KMS-11 (cell line): ENCODE measurements at regions not wholly inside any gene's neighbourhood (a gene's known extent, or its start where the extent isn't known, plus 50 kb on each side); places are given as distances from the start of the nearest gene placed in this dataset.

Experiments used
- H2AFZ ChIP-seq: fragments of 200-600 bp; sonication (generic); 2 replicates; pipeline ENCODE4 v1.6.1; 2016; ENCODE audit warnings: antibody characterized with exemption, mixed run types, low read depth
- H3K27ac ChIP-seq: fragments of 200-600 bp; sonication (generic); 2 replicates; pipeline ENCODE4 v1.6.1; 2016; ENCODE audit warnings: mild to moderate bottlenecking, mixed run types
- H3K27me3 ChIP-seq: fragments of 200-600 bp; sonication (generic); 2 replicates; pipeline ENCODE4 v1.6.1; 2017; ENCODE audit warnings: mild to moderate bottlenecking, low read depth, mixed run types, moderate library complexity; ENCODE audit not compliant: insufficient read depth
- H3K36me3 ChIP-seq: fragments of 200-600 bp; sonication (generic); 2 replicates; pipeline ENCODE4 v1.6.1; 2017; ENCODE audit warnings: mild to moderate bottlenecking, mixed run types; ENCODE audit not compliant: insufficient read depth
- H3K4me1 ChIP-seq: fragments of 200-600 bp; sonication (generic); 2 replicates; pipeline ENCODE4 v1.6.1; 2016; ENCODE audit warnings: mild to moderate bottlenecking, low read depth, mixed run types; ENCODE audit not compliant: poor library complexity, severe bottlenecking
- H3K4me2 ChIP-seq: fragments of 200-600 bp; sonication (generic); 2 replicates; pipeline ENCODE4 v1.7.0; 2016; ENCODE audit warnings: mild to moderate bottlenecking, mixed run types
- H3K4me3 ChIP-seq: fragments of 200-600 bp; sonication (generic); IDR thresholded peaks from 2 replicates; pipeline ENCODE4 v1.6.1; 2017; ENCODE audit warnings: low read depth, low read length, mixed read lengths; ENCODE audit not compliant: insufficient read depth
- H3K79me2 ChIP-seq: fragments of 200-600 bp; sonication (generic); 2 replicates; pipeline ENCODE4 v1.6.1; 2016; ENCODE audit warnings: low read depth, mixed run types; ENCODE audit not compliant: insufficient read depth
- H3K9ac ChIP-seq: fragments of 200-600 bp; sonication (generic); 2 replicates; pipeline ENCODE4 v1.6.1; 2016; ENCODE audit warnings: mild to moderate bottlenecking, mixed run types
- H4K20me1 ChIP-seq: fragments of 200-600 bp; sonication (generic); 2 replicates; pipeline ENCODE4 v1.6.1; 2016; ENCODE audit warnings: mild to moderate bottlenecking, mixed run types; ENCODE audit not compliant: insufficient read depth
- TF ChIP-seq, protein P1 (sequence below): fragments of 200-600 bp; sonication (generic); conservative IDR thresholded peaks from 2 replicates; pipeline ENCODE4 v1.6.1; 2017; ENCODE audit warnings: low read depth, mild to moderate bottlenecking, antibody characterized with exemption, low read length, moderate library complexity, mixed read lengths

- H3K36me3 ChIP-seq: no peaks in the 10 kb centered on the region
- H3K79me2 ChIP-seq: no peaks in the 10 kb centered on the region
- H3K4me1 ChIP-seq: no peaks in the 10 kb centered on the region
- H3K4me2 ChIP-seq: no peak overlapping the region
- no peak overlapping the region for H3K9ac ChIP-seq
- no peak overlapping the region for H3K27ac ChIP-seq
- TF ChIP-seq, protein P1, sequence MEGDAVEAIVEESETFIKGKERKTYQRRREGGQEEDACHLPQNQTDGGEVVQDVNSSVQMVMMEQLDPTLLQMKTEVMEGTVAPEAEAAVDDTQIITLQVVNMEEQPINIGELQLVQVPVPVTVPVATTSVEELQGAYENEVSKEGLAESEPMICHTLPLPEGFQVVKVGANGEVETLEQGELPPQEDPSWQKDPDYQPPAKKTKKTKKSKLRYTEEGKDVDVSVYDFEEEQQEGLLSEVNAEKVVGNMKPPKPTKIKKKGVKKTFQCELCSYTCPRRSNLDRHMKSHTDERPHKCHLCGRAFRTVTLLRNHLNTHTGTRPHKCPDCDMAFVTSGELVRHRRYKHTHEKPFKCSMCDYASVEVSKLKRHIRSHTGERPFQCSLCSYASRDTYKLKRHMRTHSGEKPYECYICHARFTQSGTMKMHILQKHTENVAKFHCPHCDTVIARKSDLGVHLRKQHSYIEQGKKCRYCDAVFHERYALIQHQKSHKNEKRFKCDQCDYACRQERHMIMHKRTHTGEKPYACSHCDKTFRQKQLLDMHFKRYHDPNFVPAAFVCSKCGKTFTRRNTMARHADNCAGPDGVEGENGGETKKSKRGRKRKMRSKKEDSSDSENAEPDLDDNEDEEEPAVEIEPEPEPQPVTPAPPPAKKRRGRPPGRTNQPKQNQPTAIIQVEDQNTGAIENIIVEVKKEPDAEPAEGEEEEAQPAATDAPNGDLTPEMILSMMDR: no peak
- H3K4me3 ChIP-seq: no peak overlapping the region
- H3K27me3 ChIP-seq: no peaks in the 10 kb centered on the region
- H2AFZ ChIP-seq: no peak overlapping the region
- H4K20me1 ChIP-seq: no peaks in the 10 kb centered on the region
Measured at GRCh38 chrX:13476384-13476783, 93.0 kb upstream of the EGFL6 start.

DNA sequence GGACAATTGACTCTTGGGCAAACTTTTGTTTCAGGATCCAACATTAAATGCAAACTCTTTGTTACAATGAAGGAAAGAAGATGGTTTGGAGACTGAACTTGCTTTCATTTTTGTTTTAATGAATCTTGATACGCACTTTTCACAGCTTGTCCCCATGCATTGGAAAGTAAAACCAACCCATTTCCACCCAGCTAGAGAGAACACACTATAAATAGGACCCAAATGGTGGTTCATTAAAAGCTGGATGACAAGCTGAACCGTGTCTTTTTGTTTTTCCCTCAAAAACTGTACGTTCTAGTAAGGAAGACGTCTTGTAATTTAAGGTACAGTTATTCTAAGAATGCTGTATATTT is 95.3 kb upstream of the EGFL6 start:
- no peaks in the 10 kb centered on the region for H3K79me2 ChIP-seq
- no peaks in the 10 kb centered on the region for H3K4me1 ChIP-seq
- H3K4me2 ChIP-seq: no peak overlapping the region
- H3K27ac ChIP-seq: no peak overlapping the region
- no peak overlapping the region for H2AFZ ChIP-seq
- TF ChIP-seq, protein P1: no peak
- H3K27me3 ChIP-seq: no peaks in the 10 kb centered on the region
- H3K4me3 ChIP-seq: no peak overlapping the region
- no peaks in the 10 kb centered on the region for H3K36me3 ChIP-seq
- no peak overlapping the region for H3K9ac ChIP-seq
- H4K20me1 ChIP-seq: no peaks in the 10 kb centered on the region

DNA sequence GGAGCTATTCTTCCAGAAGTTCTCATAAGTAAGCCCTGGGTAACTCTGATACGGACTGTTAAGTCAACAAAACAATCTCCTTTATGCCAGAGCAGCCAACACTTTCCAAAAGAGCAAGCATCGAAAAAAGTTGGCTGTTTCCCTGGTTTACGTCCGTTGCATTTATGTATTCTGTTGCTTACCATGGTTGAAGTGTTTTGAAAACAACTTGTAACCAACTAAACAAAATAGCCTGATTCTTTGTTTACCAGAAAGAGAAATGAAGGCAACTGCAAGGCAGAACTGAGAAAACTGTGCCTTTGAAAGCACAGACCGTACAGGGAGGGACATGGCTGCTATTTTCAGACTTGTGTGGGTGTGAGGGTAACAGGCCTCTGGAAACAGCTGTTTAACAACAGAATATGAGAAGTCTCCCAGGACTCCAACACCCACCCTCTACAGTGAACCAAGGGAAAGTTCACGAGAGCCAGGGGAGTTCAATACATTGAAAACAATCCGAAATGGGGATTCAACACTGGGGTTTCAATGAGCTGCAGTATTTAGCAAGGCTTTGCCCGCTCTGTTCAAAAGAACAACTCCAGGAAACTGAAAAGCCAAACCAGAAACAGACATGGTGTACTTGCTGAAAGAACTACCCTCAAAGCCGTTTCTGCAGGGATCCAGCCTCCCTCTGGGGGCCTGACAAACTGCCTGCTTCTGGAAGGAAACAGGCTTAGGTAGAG is 95.8 kb upstream of the EGFL6 start:
- Histone ChIP-seq H3K4me1 (no peaks in the 10 kb centered on the region), H3K4me2 (no peak overlapping the region), H3K9ac (no peak overlapping the region)

DNA sequence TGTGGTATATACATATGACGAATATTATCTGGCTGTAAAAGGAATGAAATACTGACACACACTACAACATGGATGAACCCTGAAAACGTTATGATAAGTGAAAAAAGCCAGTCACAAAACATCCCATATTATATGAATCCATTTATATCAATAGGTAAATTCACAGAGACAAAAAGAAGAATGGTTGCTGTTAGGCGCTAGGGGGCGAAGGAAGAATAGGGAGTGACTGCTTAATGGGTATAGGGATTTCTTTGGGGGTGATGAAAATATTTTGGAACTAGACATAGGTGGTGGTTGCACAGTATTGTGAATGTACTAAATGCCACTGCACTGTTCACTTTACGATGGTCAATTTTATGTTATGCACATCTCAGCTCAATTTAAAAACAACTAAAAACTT is 96.4 kb upstream of the EGFL6 start:
- TF ChIP-seq, protein P1: no peak
- Histone ChIP-seq H3K4me3 (no peak overlapping the region), H2AFZ (no peak overlapping the region), H3K79me2 (no peaks in the 10 kb centered on the region), H3K27ac (no peak overlapping the region), H3K9ac (no peak overlapping the region), H4K20me1 (no peaks in the 10 kb centered on the region), H3K36me3 (no peaks in the 10 kb centered on the region), H3K4me2 (no peak overlapping the region), H3K4me1 (no peaks in the 10 kb centered on the region), H3K27me3 (no peaks in the 10 kb centered on the region)

More for the DNA sequence above, 95.8 kb upstream of the EGFL6 start:
- Histone ChIP-seq H3K4me3 (no peak overlapping the region), H3K27ac (no peak overlapping the region), H2AFZ (no peak overlapping the region), H3K27me3 (no peaks in the 10 kb centered on the region), H4K20me1 (no peaks in the 10 kb centered on the region), H3K79me2 (no peaks in the 10 kb centered on the region), H3K36me3 (no peaks in the 10 kb centered on the region)
- TF ChIP-seq, protein P1: no peak
